LNCaP clone FGC (cell line): ENCODE measurements at regions not wholly inside any gene's neighbourhood (a gene's known extent, or its start where the extent isn't known, plus 50 kb on each side); places are given as distances from the start of the nearest gene placed in this dataset.

ENCODE experiments used
- DNase-seq: peaks from one replicate; pipeline ENCODE4 v3.0.0-alpha.2; 2011; ENCODE audit warnings: low read depth
- H3K4me3 ChIP-seq: 2 replicates; pipeline ENCODE4 v1.5.1; 2011; ENCODE audit warnings: mild to moderate bottlenecking, low read depth, low read length, control low read depth
- TF ChIP-seq, protein P1 (sequence below): IDR thresholded peaks from 2 replicates; pipeline ENCODE4 v1.5.1; 2012; ENCODE audit warnings: mild to moderate bottlenecking; ENCODE audit not compliant: control insufficient read depth, insufficient read depth; ENCODE audit errors: extremely low read depth

GRCh38 chr11:92411431-92411830 lies 186.8 kb downstream of the FAT3 start:
- TF ChIP-seq, protein P1, sequence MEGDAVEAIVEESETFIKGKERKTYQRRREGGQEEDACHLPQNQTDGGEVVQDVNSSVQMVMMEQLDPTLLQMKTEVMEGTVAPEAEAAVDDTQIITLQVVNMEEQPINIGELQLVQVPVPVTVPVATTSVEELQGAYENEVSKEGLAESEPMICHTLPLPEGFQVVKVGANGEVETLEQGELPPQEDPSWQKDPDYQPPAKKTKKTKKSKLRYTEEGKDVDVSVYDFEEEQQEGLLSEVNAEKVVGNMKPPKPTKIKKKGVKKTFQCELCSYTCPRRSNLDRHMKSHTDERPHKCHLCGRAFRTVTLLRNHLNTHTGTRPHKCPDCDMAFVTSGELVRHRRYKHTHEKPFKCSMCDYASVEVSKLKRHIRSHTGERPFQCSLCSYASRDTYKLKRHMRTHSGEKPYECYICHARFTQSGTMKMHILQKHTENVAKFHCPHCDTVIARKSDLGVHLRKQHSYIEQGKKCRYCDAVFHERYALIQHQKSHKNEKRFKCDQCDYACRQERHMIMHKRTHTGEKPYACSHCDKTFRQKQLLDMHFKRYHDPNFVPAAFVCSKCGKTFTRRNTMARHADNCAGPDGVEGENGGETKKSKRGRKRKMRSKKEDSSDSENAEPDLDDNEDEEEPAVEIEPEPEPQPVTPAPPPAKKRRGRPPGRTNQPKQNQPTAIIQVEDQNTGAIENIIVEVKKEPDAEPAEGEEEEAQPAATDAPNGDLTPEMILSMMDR, result no peak
- no peak for DNase-seq
- no peak overlapping the region for H3K4me3 ChIP-seq

GRCh38 chr11:92413757-92414513 lies 189.3 kb downstream of the FAT3 start:
- no peak for DNase-seq
- H3K4me3 ChIP-seq, result no peak overlapping the region
- TF ChIP-seq, protein P1, result no peak

GRCh38 chr11:92416971-92417725 lies 192.5 kb downstream of the FAT3 start:
- DNase-seq, result no peak
- TF ChIP-seq, protein P1, result no peak
- H3K4me3 ChIP-seq, result no peak overlapping the region

- TF ChIP-seq, protein P1, result no peak
- no peak overlapping the region for H3K4me3 ChIP-seq
Observed at GRCh38 chr11:92423115-92424034, 198.8 kb downstream of the FAT3 start.

GRCh38 chr11:92424281-92424680 lies 199.7 kb downstream of the FAT3 start:
- H3K4me3 ChIP-seq, result no peak overlapping the region
- DNase-seq, result no peak
- TF ChIP-seq, protein P1, result no peak

More at GRCh38 chr11:92423115-92424034, 198.8 kb downstream of the FAT3 start:
- no peak for DNase-seq

DNA sequence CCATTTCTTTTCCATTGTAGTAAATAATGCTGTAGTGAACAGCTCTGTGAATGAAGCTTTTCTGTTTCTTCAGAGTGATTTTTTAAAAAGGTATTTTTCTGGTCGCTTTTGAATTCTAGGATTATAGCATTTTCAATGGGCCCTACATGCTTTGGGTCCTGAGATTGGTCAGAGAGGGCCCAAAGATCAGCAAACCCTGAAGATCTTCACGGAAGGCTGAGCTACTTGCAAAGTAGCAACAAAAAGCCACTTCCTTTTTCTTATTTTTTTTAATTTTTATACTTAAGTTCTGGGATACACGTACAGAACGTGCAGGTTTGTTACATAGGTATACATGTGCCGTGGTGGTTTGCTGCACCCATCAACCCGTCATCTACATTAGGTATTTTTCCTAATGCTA lies 200.5 kb downstream of the FAT3 start:
- no peak overlapping the region for H3K4me3 ChIP-seq
- TF ChIP-seq, protein P1, result no peak

More for the DNA sequence above, 200.5 kb downstream of the FAT3 start:
- no peak for DNase-seq
